GM23338 (cell line): ENCODE measurements at regions not wholly inside any gene's neighbourhood (a gene's known extent, or its start where the extent isn't known, plus 50 kb on each side); places are given as distances from the start of the nearest gene placed in this dataset.

ENCODE experiments used
- ATAC-seq: fragments of 200-7000 bp; cut with Tn5 transposase; 3 replicates; pipeline ENCODE4 v1.9.1; 2020
- DNase-seq: peaks from one replicate; pipeline ENCODE4 v3.0.0-alpha.2; 2015; ENCODE audit warnings: low spot score
- H2AFZ ChIP-seq: fragments of 200-600 bp; sonication (generic); 2 replicates; pipeline ENCODE4 v1.8.0; 2016; ENCODE audit warnings: antibody characterized with exemption, mild to moderate bottlenecking, moderate library complexity
- H3F3A ChIP-seq: fragments of 200-600 bp; sonication (generic); replicated peaks from 2 replicates; pipeline ENCODE4 v1.8.0; 2017; ENCODE audit warnings: antibody characterized with exemption, mixed run types, low read depth
- H3K27ac ChIP-seq: fragments of 200-600 bp; sonication (generic); 2 replicates; pipeline ENCODE4 v1.6.1; 2016; ENCODE audit warnings: low read depth
- H3K27me3 ChIP-seq: fragments of 200-600 bp; sonication (generic); 2 replicates; pipeline ENCODE4 v1.8.0; 2016; ENCODE audit warnings: mild to moderate bottlenecking, mixed run types, moderate library complexity; ENCODE audit not compliant: insufficient read depth
- H3K36me3 ChIP-seq: fragments of 200-600 bp; sonication (generic); 2 replicates; pipeline ENCODE4 v1.8.0; 2016; ENCODE audit warnings: mild to moderate bottlenecking; ENCODE audit not compliant: insufficient read depth
- H3K4me1 ChIP-seq: fragments of 200-600 bp; sonication (generic); 2 replicates; pipeline ENCODE4 v1.8.0; 2016; ENCODE audit warnings: mild to moderate bottlenecking, moderate library complexity; ENCODE audit not compliant: insufficient read depth
- H3K4me2 ChIP-seq: fragments of 200-600 bp; sonication (generic); 2 replicates; pipeline ENCODE4 v1.7.1; 2017; ENCODE audit warnings: mixed run types
- H3K4me3 ChIP-seq: fragments of 200-600 bp; sonication (generic); 2 replicates; pipeline ENCODE4 v1.6.1; 2016; ENCODE audit warnings: mixed run types
- H3K79me2 ChIP-seq: fragments of 200-600 bp; sonication (generic); replicated peaks from 2 replicates; pipeline ENCODE4 v1.8.0; 2017; ENCODE audit warnings: mild to moderate bottlenecking; ENCODE audit not compliant: insufficient read depth
- H3K9me2 ChIP-seq: fragments of 200-600 bp; sonication (generic); 2 replicates; pipeline ENCODE4 v1.8.0; 2017; ENCODE audit not compliant: insufficient read depth
- H4K20me1 ChIP-seq: fragments of 200-600 bp; sonication (generic); replicated peaks from 2 replicates; pipeline ENCODE4 v1.8.0; 2017; ENCODE audit warnings: mild to moderate bottlenecking; ENCODE audit not compliant: insufficient read depth
- H3K27ac Mint-ChIP-seq: 2 replicates; pipeline ENCODE4 v1.8.0; 2020; ENCODE audit warnings: inconsistent platforms, mild to moderate bottlenecking, moderate library complexity, mixed read lengths
- H3K27me3 Mint-ChIP-seq: 3 replicates; pipeline ENCODE4 v1.8.0; 2022; ENCODE audit warnings: low read depth, mild to moderate bottlenecking, moderate library complexity, mixed read lengths, inconsistent platforms; ENCODE audit not compliant: insufficient read depth, poor library complexity
- H3K36me3 Mint-ChIP-seq: 3 replicates; pipeline ENCODE4 v1.8.0; 2021; ENCODE audit warnings: low read depth, mild to moderate bottlenecking, inconsistent platforms, moderate library complexity, mixed read lengths
- H3K4me1 Mint-ChIP-seq: 3 replicates; pipeline ENCODE4 v1.8.0; 2020; ENCODE audit warnings: mild to moderate bottlenecking, inconsistent platforms, mixed read lengths
- H3K4me3 Mint-ChIP-seq: 3 replicates; pipeline ENCODE4 v1.8.0; 2021; ENCODE audit warnings: moderate library complexity, mild to moderate bottlenecking, inconsistent platforms, mixed read lengths
- H3K9me3 Mint-ChIP-seq: 3 replicates; pipeline ENCODE4 v1.8.0; 2020; ENCODE audit warnings: moderate library complexity, mild to moderate bottlenecking, inconsistent platforms, mixed read lengths
- CREB1 ChIP-seq: fragments of 250-450 bp; sonication (Bioruptor Pico); IDR thresholded peaks from 2 replicates; pipeline ENCODE4 v1.5.0; 2020; ENCODE audit warnings: low read depth, mild to moderate bottlenecking, moderate library complexity
- EZH2 ChIP-seq: fragments of 200-600 bp; sonication (generic); IDR thresholded peaks from one replicate; pipeline ENCODE4 v1.8.0; 2017; ENCODE audit warnings: antibody characterized with exemption, mild to moderate bottlenecking, low read depth; ENCODE audit not compliant: unreplicated experiment
- EZH2phosphoT487 ChIP-seq: fragments of 200-600 bp; sonication (generic); IDR thresholded peaks from one replicate; pipeline ENCODE4 v1.8.1; 2018; ENCODE audit warnings: antibody characterized with exemption; ENCODE audit not compliant: unreplicated experiment
- JUNB ChIP-seq: IDR thresholded peaks from one replicate; pipeline ENCODE4 v1.6.1; 2016; ENCODE audit warnings: antibody characterized with exemption; ENCODE audit not compliant: unreplicated experiment
- NANOG ChIP-seq: IDR thresholded peaks from 2 replicates; pipeline ENCODE4 v1.6.1; 2016; ENCODE audit warnings: antibody characterized with exemption, borderline replicate concordance
- POLR2AphosphoS5 ChIP-seq: IDR thresholded peaks from 2 replicates; pipeline ENCODE4 v1.6.1; 2016; ENCODE audit warnings: antibody characterized with exemption, low read depth
- STAT1 ChIP-seq: IDR thresholded peaks from one replicate; pipeline ENCODE4 v1.6.1; 2016; ENCODE audit warnings: antibody characterized with exemption; ENCODE audit not compliant: unreplicated experiment
- ZNF114 ChIP-seq: fragments of 250-450 bp; sonication (Bioruptor Pico); IDR thresholded peaks from 2 replicates; pipeline ENCODE4 v1.5.0; 2020; ENCODE audit warnings: mild to moderate bottlenecking, moderate library complexity
- ZNF331 ChIP-seq: fragments of 250-450 bp; sonication (Bioruptor Pico); IDR thresholded peaks from 2 replicates; pipeline ENCODE4 v1.5.0; 2020; ENCODE audit warnings: low read depth, mild to moderate bottlenecking, moderate library complexity
- ZNF462 ChIP-seq: fragments of 250-450 bp; sonication (Bioruptor Pico); IDR thresholded peaks from 2 replicates; pipeline ENCODE4 v1.5.0; 2020; ENCODE audit warnings: mild to moderate bottlenecking, moderate library complexity
- TF ChIP-seq, protein P1 (sequence below), 2 experiments: fragments of 200-600 bp in 1 of 2; sonication (generic) in 1 of 2; conservative IDR thresholded peaks; 2 replicates each; pipeline versions ENCODE4 v1.5.1 to v1.6.1; 2016 to 2017; ENCODE audit warnings: antibody characterized with exemption in 2 of 2, low read depth in 2 of 2, mild to moderate bottlenecking in 2 of 2, moderate library complexity in 1 of 2
- TF ChIP-seq, protein P2 (sequence below): IDR thresholded peaks from one replicate; pipeline ENCODE4 v1.6.1; 2018; ENCODE audit warnings: antibody characterized with exemption; ENCODE audit not compliant: unreplicated experiment
- TF ChIP-seq, protein P3 (sequence below): IDR thresholded peaks from 2 replicates; pipeline ENCODE4 v1.6.1; 2016; ENCODE audit warnings: antibody characterized with exemption

GRCh38 chr4:136680761-136681160 is 851.5 kb downstream of the PCDH18 start:
- Mint-ChIP-seq H3K27ac (no peak overlapping the region), H3K36me3 (no peaks in the 10 kb centered on the region), H3K27me3 (no peaks in the 10 kb centered on the region), H3K4me3 (no peak overlapping the region), H3K9me3 (no peaks in the 10 kb centered on the region), H3K4me1 (no peaks in the 10 kb centered on the region)
- no peaks in the 10 kb centered on the region for H3K9me2 ChIP-seq
- H3F3A ChIP-seq: no peaks in the 10 kb centered on the region
- H3K79me2 ChIP-seq: no peaks in the 10 kb centered on the region
- H3K4me1 ChIP-seq: no peaks in the 10 kb centered on the region
- no peak overlapping the region for H2AFZ ChIP-seq
- no peaks in the 10 kb centered on the region for H4K20me1 ChIP-seq
- H3K4me2 ChIP-seq: no peak overlapping the region
- H3K36me3 ChIP-seq: no peaks in the 10 kb centered on the region
- no peak overlapping the region for H3K27ac ChIP-seq
- no peak for TF ChIP-seq ZNF114
- no peak for TF ChIP-seq STAT1
- no peak for TF ChIP-seq POLR2AphosphoS5
- TF ChIP-seq, protein P1, sequence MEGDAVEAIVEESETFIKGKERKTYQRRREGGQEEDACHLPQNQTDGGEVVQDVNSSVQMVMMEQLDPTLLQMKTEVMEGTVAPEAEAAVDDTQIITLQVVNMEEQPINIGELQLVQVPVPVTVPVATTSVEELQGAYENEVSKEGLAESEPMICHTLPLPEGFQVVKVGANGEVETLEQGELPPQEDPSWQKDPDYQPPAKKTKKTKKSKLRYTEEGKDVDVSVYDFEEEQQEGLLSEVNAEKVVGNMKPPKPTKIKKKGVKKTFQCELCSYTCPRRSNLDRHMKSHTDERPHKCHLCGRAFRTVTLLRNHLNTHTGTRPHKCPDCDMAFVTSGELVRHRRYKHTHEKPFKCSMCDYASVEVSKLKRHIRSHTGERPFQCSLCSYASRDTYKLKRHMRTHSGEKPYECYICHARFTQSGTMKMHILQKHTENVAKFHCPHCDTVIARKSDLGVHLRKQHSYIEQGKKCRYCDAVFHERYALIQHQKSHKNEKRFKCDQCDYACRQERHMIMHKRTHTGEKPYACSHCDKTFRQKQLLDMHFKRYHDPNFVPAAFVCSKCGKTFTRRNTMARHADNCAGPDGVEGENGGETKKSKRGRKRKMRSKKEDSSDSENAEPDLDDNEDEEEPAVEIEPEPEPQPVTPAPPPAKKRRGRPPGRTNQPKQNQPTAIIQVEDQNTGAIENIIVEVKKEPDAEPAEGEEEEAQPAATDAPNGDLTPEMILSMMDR (conservative IDR thresholded peaks at IDR 0.05; ENCODE audit: low read depth in 2 of 2): no peak
- TF ChIP-seq, protein P2, sequence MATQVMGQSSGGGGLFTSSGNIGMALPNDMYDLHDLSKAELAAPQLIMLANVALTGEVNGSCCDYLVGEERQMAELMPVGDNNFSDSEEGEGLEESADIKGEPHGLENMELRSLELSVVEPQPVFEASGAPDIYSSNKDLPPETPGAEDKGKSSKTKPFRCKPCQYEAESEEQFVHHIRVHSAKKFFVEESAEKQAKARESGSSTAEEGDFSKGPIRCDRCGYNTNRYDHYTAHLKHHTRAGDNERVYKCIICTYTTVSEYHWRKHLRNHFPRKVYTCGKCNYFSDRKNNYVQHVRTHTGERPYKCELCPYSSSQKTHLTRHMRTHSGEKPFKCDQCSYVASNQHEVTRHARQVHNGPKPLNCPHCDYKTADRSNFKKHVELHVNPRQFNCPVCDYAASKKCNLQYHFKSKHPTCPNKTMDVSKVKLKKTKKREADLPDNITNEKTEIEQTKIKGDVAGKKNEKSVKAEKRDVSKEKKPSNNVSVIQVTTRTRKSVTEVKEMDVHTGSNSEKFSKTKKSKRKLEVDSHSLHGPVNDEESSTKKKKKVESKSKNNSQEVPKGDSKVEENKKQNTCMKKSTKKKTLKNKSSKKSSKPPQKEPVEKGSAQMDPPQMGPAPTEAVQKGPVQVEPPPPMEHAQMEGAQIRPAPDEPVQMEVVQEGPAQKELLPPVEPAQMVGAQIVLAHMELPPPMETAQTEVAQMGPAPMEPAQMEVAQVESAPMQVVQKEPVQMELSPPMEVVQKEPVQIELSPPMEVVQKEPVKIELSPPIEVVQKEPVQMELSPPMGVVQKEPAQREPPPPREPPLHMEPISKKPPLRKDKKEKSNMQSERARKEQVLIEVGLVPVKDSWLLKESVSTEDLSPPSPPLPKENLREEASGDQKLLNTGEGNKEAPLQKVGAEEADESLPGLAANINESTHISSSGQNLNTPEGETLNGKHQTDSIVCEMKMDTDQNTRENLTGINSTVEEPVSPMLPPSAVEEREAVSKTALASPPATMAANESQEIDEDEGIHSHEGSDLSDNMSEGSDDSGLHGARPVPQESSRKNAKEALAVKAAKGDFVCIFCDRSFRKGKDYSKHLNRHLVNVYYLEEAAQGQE: no peak
- TF ChIP-seq EZH2phosphoT487: no peak
- no peak for TF ChIP-seq ZNF462 (CRISPR knock-in tag)
- TF ChIP-seq, protein P3, sequence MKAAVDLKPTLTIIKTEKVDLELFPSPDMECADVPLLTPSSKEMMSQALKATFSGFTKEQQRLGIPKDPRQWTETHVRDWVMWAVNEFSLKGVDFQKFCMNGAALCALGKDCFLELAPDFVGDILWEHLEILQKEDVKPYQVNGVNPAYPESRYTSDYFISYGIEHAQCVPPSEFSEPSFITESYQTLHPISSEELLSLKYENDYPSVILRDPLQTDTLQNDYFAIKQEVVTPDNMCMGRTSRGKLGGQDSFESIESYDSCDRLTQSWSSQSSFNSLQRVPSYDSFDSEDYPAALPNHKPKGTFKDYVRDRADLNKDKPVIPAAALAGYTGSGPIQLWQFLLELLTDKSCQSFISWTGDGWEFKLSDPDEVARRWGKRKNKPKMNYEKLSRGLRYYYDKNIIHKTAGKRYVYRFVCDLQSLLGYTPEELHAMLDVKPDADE: no peak
- no peak for TF ChIP-seq CREB1 (CRISPR knock-in tag)
- no peak for TF ChIP-seq JUNB
- TF ChIP-seq NANOG: no peak
- no peak for TF ChIP-seq ZNF331 (CRISPR knock-in tag)
- TF ChIP-seq EZH2: no peak
- no peak overlapping the region for H3K4me3 ChIP-seq
- H3K27me3 ChIP-seq: no peaks in the 10 kb centered on the region
- no peak for DNase-seq
- ATAC-seq: no peak
